Prostate gland (tissue), 2 donors: ENCODE measurements at regions not wholly inside any gene's neighbourhood (a gene's known extent, or its start where the extent isn't known, plus 50 kb on each side); places are given as distances from the start of the nearest gene placed in this dataset.

Experiments
- DNase-seq: peaks from one replicate; pipeline ENCODE4 v3.0.0-alpha.2; 2019; ENCODE audit warnings: low spot score
- H3K27ac ChIP-seq, 2 donors: fragments of 200-600 bp; sonication (generic); 2 replicates each; pipeline ENCODE4 v1.5.1; 2017 to 2019
- H3K27me3 ChIP-seq: fragments of 200-600 bp; sonication (generic); replicated peaks from 2 replicates; pipeline ENCODE4 v1.5.1; 2019; ENCODE audit not compliant: insufficient read depth
- H3K36me3 ChIP-seq, 2 donors: fragments of 200-600 bp; sonication (generic); 1 replicate in 1 of 2; 2 replicates in 1 of 2; pipeline versions ENCODE4 v1.5.1 to v1.8.1; 2017 to 2019
- H3K4me1 ChIP-seq: fragments of 200-600 bp; sonication (generic); replicated peaks from 2 replicates; pipeline ENCODE4 v1.5.1; 2019
- H3K4me3 ChIP-seq, 2 donors: fragments of 200-600 bp; sonication (generic); 2 replicates each; pipeline ENCODE4 v1.5.1; 2017 to 2019
- H3K9me3 ChIP-seq: fragments of 200-600 bp; sonication (generic); 2 replicates; pipeline ENCODE4 v1.5.1; 2017
- CTCF ChIP-seq, 4 experiments: fragments of 200-600 bp in 2 of 4; fragments of 450-650 bp in 2 of 4; sonication (generic) in 2 of 4; IDR thresholded peaks; 1 replicate in 3 of 4; 2 replicates in 1 of 4; pipeline ENCODE4 v1.5.1; 2016 to 2019; ENCODE audit warnings: antibody characterized with exemption in 4 of 4, mild to moderate bottlenecking in 2 of 4, moderate library complexity in 2 of 4
- POLR2A ChIP-seq: fragments of 450-650 bp; IDR thresholded peaks from one replicate; pipeline ENCODE4 v1.6.1; 2016; ENCODE audit warnings: antibody characterized with exemption, mild to moderate bottlenecking
- POLR2AphosphoS5 ChIP-seq: sonication (generic); formaldehyde crosslinking; IDR thresholded peaks from one replicate; pipeline ENCODE4 v1.6.1; 2017; ENCODE audit warnings: antibody characterized with exemption
- WGBS: methylation state at CpG from one replicate; pipeline ENCODE4 v1.1.5; 2018; 5-methylcytosine and 5-hydroxymethylcytosine counted together
- intact Hi-C: fragments of 100-400 bp; cut with DNase I; formaldehyde crosslinking; loops from one replicate; pipeline ENCODE4 v1.14.2; 2022

- no peak overlapping the region for H3K27ac ChIP-seq
- 66% methylated on average over 8 of the region's 8 CpGs for WGBS
- H3K4me1 ChIP-seq, result no peaks in the 10 kb centered on the region
- H3K4me3 ChIP-seq, result no peak overlapping the region
- DNase-seq, result no peak
- TF ChIP-seq CTCF (IDR thresholded peaks at IDR 0.05) (no peak), POLR2AphosphoS5 (no peak), POLR2A (no peak)
- H3K9me3 ChIP-seq, result no peaks in the 10 kb centered on the region
- intact Hi-C loops, result no loop called here
- no peaks in the 10 kb centered on the region for H3K27me3 ChIP-seq
- H3K36me3 ChIP-seq, result no peaks in the 10 kb centered on the region
These were observed 105.9 kb upstream of the IGSF21 start for GRCh38 chr1:18001725-18002124.

GRCh38 chr1:18004278-18004677 is 103.3 kb upstream of the IGSF21 start:
- no peak for DNase-seq
- intact Hi-C loops, result no loop called here
- no peaks in the 10 kb centered on the region for H3K9me3 ChIP-seq
- H3K27me3 ChIP-seq, result peaks cover 4% of the 10 kb centered on the region
- no peak overlapping the region for H3K4me3 ChIP-seq
- H3K27ac ChIP-seq, result no peak overlapping the region
- no peaks in the 10 kb centered on the region for H3K36me3 ChIP-seq
- no peaks in the 10 kb centered on the region for H3K4me1 ChIP-seq
- no peak for TF ChIP-seq POLR2AphosphoS5
- TF ChIP-seq CTCF (IDR thresholded peaks at IDR 0.05), result no peak
- TF ChIP-seq POLR2A, result no peak
- 73% methylated on average over 7 of the region's 7 CpGs for WGBS

- Histone ChIP-seq H3K4me3 (no peak overlapping the region), H3K27ac (no peak overlapping the region), H3K27me3 (peaks cover 6% of the 10 kb centered on the region), H3K36me3 (no peaks in the 10 kb centered on the region), H3K9me3 (no peaks in the 10 kb centered on the region), H3K4me1 (no peaks in the 10 kb centered on the region)
- 41% methylated on average over 2 of the region's 2 CpGs for WGBS
- TF ChIP-seq POLR2AphosphoS5, result no peak
- no peak for TF ChIP-seq CTCF (IDR thresholded peaks at IDR 0.05)
- TF ChIP-seq POLR2A, result no peak
- intact Hi-C loops, result no loop called here
- no peak for DNase-seq
These were observed 102.4 kb upstream of the IGSF21 start for GRCh38 chr1:18005238-18005637.

- no peak for TF ChIP-seq CTCF (IDR thresholded peaks at IDR 0.05)
- TF ChIP-seq POLR2AphosphoS5, result no peak
- no peak for TF ChIP-seq POLR2A
- H3K4me1 ChIP-seq, result no peaks in the 10 kb centered on the region
- WGBS, result 64% methylated on average over 11 of the region's 14 CpGs
- intact Hi-C loops, result no loop called here
- no peak overlapping the region for H3K4me3 ChIP-seq
- no peaks in the 10 kb centered on the region for H3K9me3 ChIP-seq
- H3K36me3 ChIP-seq, result no peaks in the 10 kb centered on the region
- H3K27me3 ChIP-seq, result peaks cover 6% of the 10 kb centered on the region
- no peak for DNase-seq
- H3K27ac ChIP-seq, result no peak overlapping the region
These were observed 100.1 kb upstream of the IGSF21 start for GRCh38 chr1:18007391-18008041.

- Histone ChIP-seq H3K4me1 (no peaks in the 10 kb centered on the region), H3K27ac (no peak overlapping the region), H3K9me3 (no peaks in the 10 kb centered on the region), H3K4me3 (no peak overlapping the region), H3K36me3 (no peaks in the 10 kb centered on the region), H3K27me3 (peaks cover 6% of the 10 kb centered on the region)
- TF ChIP-seq POLR2AphosphoS5 (no peak), CTCF (IDR thresholded peaks at IDR 0.05) (no peak), POLR2A (no peak)
- intact Hi-C loops, result no loop called here
- no peak for DNase-seq
- WGBS, result 79% methylated on average over 1 of the region's 1 CpG
These were observed 99.5 kb upstream of the IGSF21 start for GRCh38 chr1:18008081-18008480.
